ENCODE measurements at regions not wholly inside any gene's neighbourhood (a gene's known extent, or its start where the extent isn't known, plus 50 kb on each side); places are given as distances from the start of the nearest gene placed in this dataset.
"Not testable (repeated sequence)": the region's sequence is repeated elsewhere in the genome, so short reads cannot be mapped to it uniquely, and the experiment has no call there.

DNA sequence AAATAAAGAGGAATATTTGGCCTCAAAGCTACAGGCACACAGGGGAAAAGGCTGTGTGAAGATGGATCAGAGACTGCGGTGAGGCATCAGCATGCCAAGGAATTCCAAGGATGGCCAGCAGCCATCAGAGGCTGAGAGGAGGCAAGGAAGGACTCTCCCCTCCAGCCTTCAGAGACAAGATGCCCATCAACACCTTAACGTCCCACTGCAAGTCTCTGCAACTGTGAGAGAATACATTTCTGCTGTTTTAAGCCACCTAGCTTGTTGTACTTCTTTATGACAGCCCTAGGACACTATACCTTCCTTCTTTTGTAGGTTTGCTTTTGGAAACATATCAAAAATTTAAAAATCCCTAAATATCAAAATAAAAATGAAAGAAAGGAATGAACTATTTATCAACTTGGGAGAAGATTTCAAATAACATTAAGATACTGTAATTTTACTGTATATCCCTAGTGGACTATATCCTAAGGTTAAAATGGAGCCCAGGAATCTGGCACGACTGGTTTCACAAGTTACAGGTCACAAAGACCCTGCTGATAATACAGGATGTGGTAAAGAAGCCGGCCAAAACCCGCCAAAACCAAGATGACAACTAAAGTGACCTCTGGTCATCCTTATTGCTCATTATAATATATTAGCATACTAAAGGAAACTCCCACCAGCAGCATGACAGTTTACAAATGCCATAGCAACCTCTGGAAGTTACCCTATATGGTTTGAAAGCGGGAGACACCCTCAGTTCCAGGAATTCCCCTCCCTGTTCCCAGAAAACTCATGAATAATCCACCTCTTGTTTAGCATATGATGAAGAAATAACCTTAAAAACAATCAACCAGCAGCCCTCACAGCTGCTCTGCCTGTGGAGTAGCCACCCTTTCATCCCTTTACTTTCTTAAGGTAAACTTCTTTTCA, 185.2 kb downstream of the AVL9 start:
- no peak for ATAC-seq (replicated peaks)

DNA sequence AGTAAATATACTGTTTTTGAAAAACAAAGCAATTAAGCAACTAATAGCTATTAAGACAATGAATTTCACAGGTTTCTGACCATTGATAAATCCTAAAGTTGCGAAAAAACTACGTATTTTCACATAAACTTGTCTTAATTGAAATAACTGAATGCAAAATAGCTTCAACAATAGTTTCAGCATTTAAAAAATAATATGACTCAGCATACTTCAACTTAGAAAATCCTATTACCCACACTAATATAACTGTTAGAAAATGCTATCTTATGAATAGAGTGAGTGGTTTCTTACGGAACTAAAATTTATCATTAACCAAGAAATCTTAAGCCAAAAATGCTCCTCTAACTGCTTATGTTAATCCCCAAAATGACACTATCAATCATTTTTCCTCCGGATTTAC, 183.9 kb downstream of the AVL9 start:
- no peaks in the 10 kb centered on the region for H3K36me3 Mint-ChIP-seq
- ATAC-seq (replicated peaks) (no peak), DNase-seq (no peak)
- no peaks in the 10 kb centered on the region for H3K27me3 Mint-ChIP-seq
- H3K4me3 Mint-ChIP-seq: no peak overlapping the region
- H3K27ac Mint-ChIP-seq: no peak overlapping the region
- no peaks in the 10 kb centered on the region for H3K4me1 Mint-ChIP-seq
- H3K9me3 Mint-ChIP-seq: peaks cover 0 to 4% of the 10 kb centered on the region in 2 donors

More for the DNA sequence above, 185.2 kb downstream of the AVL9 start:
- H3K9me3 Mint-ChIP-seq: peaks cover 0 to 4% of the 10 kb centered on the region in 2 donors
- no peaks in the 10 kb centered on the region for H3K27me3 Mint-ChIP-seq
- no peak for DNase-seq
- H3K4me1 Mint-ChIP-seq: no peaks in the 10 kb centered on the region
- H3K36me3 Mint-ChIP-seq: no peaks in the 10 kb centered on the region
- no peak overlapping the region for H3K4me3 Mint-ChIP-seq
- peak overlapping the region; percentile 21 for H3K27ac Mint-ChIP-seq

DNA sequence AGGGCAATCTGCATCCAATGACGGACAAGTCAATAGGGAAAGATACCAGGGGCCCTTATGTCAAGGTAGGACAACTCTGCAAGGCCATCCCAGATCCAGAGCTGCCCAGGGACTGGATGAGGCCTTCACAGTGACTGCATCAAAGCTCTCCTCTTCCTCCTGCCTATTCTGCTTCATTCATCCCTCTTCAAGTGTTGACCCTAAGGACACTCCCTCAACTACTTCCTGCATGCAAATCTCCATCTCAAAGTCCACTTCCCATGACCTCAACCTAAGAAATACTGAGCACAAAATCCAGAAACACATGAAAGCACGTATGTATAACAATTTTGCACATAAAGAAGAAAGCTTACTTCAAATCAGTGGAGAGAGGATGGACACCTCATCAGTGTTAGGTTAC, 182.3 kb downstream of the AVL9 start:
- no peak overlapping the region for H3K27ac Mint-ChIP-seq
- no peaks in the 10 kb centered on the region for H3K27me3 Mint-ChIP-seq
- H3K9me3 Mint-ChIP-seq: peaks cover 0 to 4% of the 10 kb centered on the region in 2 donors
- H3K4me3 Mint-ChIP-seq: no peak overlapping the region
- no peak for DNase-seq
- H3K4me1 Mint-ChIP-seq: no peaks in the 10 kb centered on the region
- ATAC-seq (replicated peaks): no peak
- H3K36me3 Mint-ChIP-seq: no peaks in the 10 kb centered on the region

DNA sequence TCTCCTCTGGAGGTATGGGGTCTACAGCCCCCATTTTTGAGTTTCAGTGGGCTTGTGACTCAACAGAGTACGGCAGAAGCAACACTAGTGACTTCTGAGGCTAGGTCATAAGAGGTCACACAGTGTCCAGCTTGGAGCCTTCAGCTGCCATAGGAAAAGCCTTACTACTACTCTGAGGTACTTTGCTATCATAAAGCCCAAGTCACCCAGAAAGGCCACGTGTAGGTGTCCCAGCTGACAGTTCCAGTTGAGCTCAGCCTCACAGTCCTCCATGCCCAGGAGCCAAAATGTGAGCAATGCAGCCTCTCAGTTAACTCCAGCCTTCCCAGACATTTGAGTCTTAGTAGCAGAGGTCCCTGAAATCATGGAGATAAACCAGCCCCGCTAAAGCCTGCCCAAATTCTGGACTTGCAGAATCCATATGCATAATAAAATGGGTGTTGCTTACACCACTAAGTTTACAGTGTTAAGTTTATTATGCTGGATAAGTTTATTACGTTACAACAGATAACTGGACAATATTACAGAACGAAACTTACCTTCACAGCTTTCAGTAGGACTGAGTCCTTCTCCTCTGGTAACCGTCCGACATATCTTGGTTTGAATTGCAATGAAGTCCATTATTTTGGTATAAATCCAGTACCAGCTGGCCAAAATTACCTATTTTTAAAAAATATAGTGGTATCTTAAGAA, 181.1 kb downstream of the AVL9 start:
- H3K4me1 Mint-ChIP-seq: no peaks in the 10 kb centered on the region
- DNase-seq (no peak), ATAC-seq (replicated peaks) (no peak)
- no peak overlapping the region for H3K27ac Mint-ChIP-seq
- H3K9me3 Mint-ChIP-seq: no peaks in the 10 kb centered on the region
- H3K4me3 Mint-ChIP-seq: no peak overlapping the region
- H3K36me3 Mint-ChIP-seq: no peaks in the 10 kb centered on the region
- H3K27me3 Mint-ChIP-seq: no peaks in the 10 kb centered on the region

DNA sequence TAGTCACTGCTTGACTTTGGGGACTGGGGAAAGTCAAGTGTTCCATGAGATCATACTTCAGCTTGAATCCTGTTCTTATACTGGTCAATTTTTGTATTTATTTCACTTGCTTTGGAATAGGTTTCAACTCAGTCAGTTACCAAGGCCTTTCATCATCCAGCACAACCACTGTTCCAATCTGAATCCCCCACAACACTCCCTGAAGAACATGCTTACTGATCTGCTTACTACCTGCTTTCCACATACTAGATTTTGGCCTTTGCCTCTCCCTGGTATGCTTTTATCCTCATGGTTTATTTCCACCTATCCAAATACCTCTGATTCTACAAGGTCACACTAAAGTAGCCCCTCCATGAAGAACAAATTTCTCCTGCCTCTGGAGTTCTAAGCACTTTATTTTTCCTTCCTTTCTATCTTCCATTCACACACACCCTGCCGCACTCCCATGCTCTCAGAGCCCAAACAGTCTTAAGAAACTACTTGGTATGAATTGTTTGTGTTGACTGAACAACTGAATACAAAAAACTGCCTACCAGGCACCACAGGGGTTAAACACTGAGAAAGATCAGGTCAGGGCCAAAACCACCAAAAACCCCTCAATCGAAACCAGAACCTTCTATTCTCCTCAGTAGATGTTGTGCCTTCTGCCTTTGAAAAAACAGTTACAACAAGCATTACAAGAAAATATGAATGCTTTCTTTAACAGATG, 178.1 kb downstream of the AVL9 start:
- H3K9me3 Mint-ChIP-seq: no peaks in the 10 kb centered on the region
- H3K4me3 Mint-ChIP-seq: no peak overlapping the region
- peaks cover 5 to 18% of the 10 kb centered on the region in 2 donors for H3K4me1 Mint-ChIP-seq
- no peak for DNase-seq
- no peak for ATAC-seq (replicated peaks)
- no peak overlapping the region for H3K27ac Mint-ChIP-seq
- no peaks in the 10 kb centered on the region for H3K27me3 Mint-ChIP-seq
- H3K36me3 Mint-ChIP-seq: peaks cover 2 to 6% of the 10 kb centered on the region in 2 donors

DNA sequence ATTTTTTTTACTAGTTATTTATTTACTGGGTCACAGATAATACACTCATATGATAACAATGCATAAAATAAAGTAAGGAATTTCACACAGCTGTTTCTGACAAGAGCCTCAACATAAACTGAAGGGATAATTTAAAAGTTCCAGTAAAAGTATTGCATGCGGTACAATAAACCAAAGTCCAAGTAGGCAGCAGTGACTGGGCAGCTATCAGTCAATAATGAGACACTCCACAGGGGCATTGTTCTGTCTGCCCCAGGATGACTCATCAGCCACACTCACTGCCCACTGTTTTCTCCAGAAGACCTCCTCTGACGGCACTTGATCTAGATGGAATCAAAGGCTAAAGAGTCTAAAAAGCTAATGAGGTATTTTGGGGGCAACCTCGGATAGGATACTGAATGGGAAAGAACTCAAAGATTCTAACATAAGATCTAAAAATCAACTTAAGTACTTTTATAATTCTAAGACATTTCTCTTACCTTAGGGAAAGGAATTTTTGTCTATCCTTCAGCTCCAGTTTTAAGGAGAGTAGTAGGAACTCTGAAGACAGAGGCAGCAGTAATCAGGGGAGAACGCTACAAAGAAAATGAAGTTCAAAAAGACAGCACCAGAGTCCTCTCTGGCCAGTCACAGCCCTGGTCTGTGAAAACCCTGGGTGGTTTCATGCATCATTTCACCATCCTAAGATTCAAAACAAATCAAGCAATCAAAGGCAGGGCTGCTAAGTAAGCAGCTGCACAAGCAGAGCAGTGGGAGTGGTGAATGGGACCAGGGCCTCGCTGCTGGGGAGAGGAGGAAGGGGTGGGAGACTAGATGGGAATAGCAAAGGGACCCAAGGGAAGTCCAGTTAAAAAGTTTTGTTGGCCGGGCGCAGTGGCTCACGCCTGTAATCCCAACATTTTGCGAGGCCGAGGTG, 175.1 kb downstream of the AVL9 start:
- H3K36me3 Mint-ChIP-seq: peaks cover 3 to 13% of the 10 kb centered on the region in 2 donors
- H3K4me3 Mint-ChIP-seq: no peak overlapping the region
- H3K27me3 Mint-ChIP-seq: no peaks in the 10 kb centered on the region
- H3K9me3 Mint-ChIP-seq: peaks cover 0 to 1% of the 10 kb centered on the region in 2 donors
- H3K27ac Mint-ChIP-seq: no peak overlapping the region
- peaks cover 5 to 23% of the 10 kb centered on the region in 2 donors for H3K4me1 Mint-ChIP-seq
- DNase-seq (no peak), ATAC-seq (replicated peaks) (peak; percentile 71)

DNA sequence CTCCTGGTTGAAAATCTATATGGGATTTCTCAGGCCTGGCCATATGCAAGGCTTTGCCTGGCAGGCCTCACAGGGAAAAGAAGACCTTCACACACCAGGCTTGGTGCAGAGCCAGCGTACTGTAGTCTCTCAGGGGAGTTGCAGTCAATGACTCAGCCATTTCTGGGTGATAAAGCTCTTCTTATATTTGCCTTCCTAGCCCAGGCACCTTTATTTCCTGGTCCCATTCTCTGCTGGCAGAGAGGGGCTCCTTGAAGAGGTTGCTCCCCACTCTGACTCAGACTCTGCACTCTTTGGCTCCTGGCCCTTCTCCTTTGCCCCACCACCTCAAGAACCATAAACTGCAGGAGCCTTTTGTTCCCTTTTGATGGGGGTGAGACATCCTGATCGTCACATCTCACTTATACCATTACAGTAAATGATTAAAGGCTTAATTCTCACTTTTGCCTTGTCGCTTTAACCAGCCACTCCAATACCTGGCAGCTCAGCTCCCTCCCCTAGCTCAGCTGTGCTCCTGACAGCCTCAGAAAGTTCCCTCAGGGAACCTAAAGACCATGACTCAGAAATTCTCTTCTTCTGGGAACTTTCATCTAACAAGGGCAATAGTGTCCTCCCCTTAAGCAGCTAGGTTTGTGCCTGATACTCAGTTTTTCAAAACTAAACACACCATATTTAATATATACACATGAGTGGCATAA, 174.0 kb downstream of the AVL9 start:
- Mint-ChIP-seq H3K27ac (peak overlapping the region; percentile 52), H3K36me3 (peaks cover 3 to 13% of the 10 kb centered on the region in 2 donors), H3K4me1 (peaks cover 5 to 23% of the 10 kb centered on the region in 2 donors)
- DNase-seq; H3K9me3 Mint-ChIP-seq; H3K27me3 Mint-ChIP-seq; H3K4me3 Mint-ChIP-seq; ATAC-seq (replicated peaks): not testable (repeated sequence)

DNA sequence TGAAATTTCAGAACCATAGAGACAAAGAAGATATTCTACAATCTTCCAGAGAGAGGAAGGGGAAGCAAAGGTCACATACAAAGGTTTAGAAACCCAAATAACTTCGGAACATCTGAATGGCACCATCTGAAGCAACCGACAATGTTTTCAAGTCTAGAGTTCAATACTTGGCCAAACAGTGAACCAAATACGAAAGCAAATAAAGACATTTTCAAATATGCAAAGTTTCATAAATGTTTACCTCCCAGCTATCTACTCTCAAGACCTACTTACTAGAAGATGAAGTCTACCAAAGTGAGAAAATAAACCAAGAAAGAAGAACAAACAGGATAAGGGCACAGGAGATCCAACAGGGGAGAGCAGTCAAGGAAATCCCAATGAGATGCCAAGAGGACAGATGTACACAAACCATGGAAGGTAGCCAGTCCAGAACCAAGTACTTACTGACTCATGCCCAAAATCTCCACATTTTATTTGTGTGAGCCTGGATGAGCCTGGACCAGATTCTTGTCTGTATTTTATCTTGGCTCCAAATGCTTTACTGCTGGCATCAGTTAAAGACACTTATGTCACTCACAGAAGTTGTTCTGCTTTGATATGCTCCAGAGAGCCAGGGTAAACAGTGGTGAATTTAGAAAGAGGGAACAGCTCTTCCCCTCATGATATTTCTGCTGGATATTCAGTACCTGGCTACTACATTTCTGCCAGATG, 173.3 kb downstream of the AVL9 start:
- not testable (repeated sequence) for H3K27me3 Mint-ChIP-seq; H3K27ac Mint-ChIP-seq; DNase-seq; ATAC-seq (replicated peaks); H3K9me3 Mint-ChIP-seq; H3K4me3 Mint-ChIP-seq
- H3K4me1 Mint-ChIP-seq: peaks cover 5 to 23% of the 10 kb centered on the region in 2 donors
- H3K36me3 Mint-ChIP-seq: peaks cover 3 to 14% of the 10 kb centered on the region in 2 donors

DNA sequence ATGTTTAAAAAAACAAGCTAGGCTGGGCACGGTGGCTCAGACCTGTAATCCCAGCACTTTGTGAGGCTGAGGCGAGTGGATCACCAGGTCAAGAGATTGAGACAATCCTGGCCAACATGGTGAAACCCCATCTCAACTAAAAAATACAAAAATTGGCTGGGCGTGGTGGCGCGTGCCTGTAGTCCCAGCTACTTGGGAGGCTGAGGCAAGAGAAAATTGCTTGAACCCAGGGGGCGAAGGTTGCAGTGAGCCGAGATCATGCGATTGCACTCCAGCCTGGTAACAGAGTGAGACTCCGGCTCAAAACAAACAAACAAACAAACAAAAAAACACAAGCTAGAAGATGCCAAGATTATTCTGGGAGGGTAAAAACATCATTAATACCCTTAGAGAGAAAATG, 172.3 kb downstream of the AVL9 start:
- not testable (repeated sequence) for H3K27ac Mint-ChIP-seq; ATAC-seq (replicated peaks); H3K9me3 Mint-ChIP-seq; H3K4me3 Mint-ChIP-seq; H3K27me3 Mint-ChIP-seq; DNase-seq
- Mint-ChIP-seq H3K4me1 (peaks cover 5 to 24% of the 10 kb centered on the region in 2 donors), H3K36me3 (peaks cover 3 to 16% of the 10 kb centered on the region in 2 donors)

DNA sequence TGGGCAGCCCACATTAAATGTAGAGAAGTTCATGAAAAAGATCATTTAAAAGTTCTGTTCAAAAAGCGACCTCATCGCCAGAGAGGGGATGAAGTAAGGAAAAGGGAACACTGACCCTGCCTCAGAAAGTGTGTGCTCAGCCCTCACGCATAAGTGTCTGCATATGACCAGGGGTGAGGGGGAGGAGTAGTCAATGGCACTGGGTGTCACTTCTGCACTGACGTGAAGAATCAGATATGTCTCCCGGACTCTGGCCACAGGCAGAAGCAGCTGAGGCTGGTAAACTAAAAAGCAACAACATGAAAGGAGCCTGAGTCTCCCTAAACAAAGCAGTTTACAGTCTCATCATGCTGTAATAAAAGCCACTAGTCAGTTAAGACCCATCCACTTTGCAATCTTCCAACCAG, 168.5 kb downstream of the AVL9 start:
- ATAC-seq (replicated peaks); H3K27ac Mint-ChIP-seq; H3K9me3 Mint-ChIP-seq; DNase-seq; H3K27me3 Mint-ChIP-seq; H3K4me3 Mint-ChIP-seq: not testable (repeated sequence)
- peaks cover 6 to 11% of the 10 kb centered on the region in 2 donors for H3K36me3 Mint-ChIP-seq
- H3K4me1 Mint-ChIP-seq: peaks cover 2 to 16% of the 10 kb centered on the region in 2 donors

DNA sequence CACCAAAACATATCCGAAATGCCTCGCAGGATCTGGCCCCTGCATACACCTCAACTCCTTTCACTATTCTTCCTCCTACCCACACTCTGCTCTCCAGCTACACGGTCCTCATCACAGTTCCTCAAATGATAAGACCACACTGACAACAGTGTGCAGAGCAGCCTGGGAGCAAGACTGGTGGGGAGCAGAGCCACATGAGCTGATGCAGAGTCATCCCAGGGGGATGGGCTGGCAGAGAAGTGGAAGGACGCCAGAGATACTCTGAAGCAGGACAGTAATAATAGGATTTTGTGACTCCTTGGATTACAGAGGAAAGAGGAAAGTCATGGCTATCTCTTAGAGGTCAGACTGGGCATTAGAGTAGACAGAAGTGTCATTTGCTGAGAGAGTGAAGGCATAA, 167.2 kb downstream of the AVL9 start:
- DNase-seq, H3K27ac Mint-ChIP-seq, H3K9me3 Mint-ChIP-seq, H3K27me3 Mint-ChIP-seq, H3K36me3 Mint-ChIP-seq, H3K4me1 Mint-ChIP-seq, H3K4me3 Mint-ChIP-seq: not testable (repeated sequence)
- peak; percentile 70 to 74 for ATAC-seq (replicated peaks)

DNA sequence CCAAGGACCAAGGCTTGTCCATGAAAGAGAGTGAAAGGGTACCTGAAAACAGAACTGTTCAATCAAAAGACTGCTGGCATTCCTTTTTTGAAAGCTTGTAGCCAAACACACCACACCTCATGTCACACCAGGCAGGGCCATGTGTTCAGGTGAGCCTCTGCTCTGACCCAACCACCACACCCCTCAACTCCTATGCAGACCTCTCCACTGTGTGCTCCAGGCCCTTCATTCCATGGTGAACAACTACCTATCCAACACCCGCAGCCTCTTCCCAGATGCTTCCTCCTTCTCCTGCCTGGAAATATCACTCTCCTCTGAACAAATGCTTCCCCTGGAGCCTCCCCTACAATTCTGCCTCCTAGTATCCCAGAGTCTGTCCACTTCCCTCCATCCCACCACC, 166.6 kb downstream of the AVL9 start:
- Mint-ChIP-seq H3K4me1 (peaks cover 0 to 8% of the 10 kb centered on the region in 2 donors), H3K27ac (no peak overlapping the region), H3K27me3 (peaks cover 0 to 4% of the 10 kb centered on the region in 2 donors), H3K36me3 (peaks cover 3 to 5% of the 10 kb centered on the region in 2 donors), H3K4me3 (no peak overlapping the region), H3K9me3 (no peaks in the 10 kb centered on the region)
- no peak for ATAC-seq (replicated peaks)
- DNase-seq: no peak
